Common myeloid progenitor, CD34-positive (primary cell): ENCODE measurements at regions not wholly inside any gene's neighbourhood (a gene's known extent, or its start where the extent isn't known, plus 50 kb on each side); places are given as distances from the start of the nearest gene placed in this dataset.
A peak's percentile ranks its signal among the peaks of the same experiment; 100 is the strongest.

Experiments used
- CTCF ChIA-PET: fragments of 350-600 bp; sonication (Branson Sonifier 250); formaldehyde crosslinking; loops from one replicate; lab custom pipeline; 2021; ENCODE audit warnings: antibody characterized with exemption; lab: Charles Lee
- POLR2A ChIA-PET: fragments of 350-600 bp; sonication (Branson Sonifier 250); formaldehyde crosslinking; loops from one replicate; lab custom pipeline; 2021; ENCODE audit warnings: antibody characterized with exemption; lab: Charles Lee
- DNase-seq, 3 donors: peaks; one replicate each; pipeline versions ENCODE4 v3.0.0 to v3.0.0-alpha.2; 2013
- H3K27ac ChIP-seq, 2 experiments: 1 replicate in 1 of 2; 2 replicates in 1 of 2; pipeline ENCODE4 v1.7.0; 2013; ENCODE audit warnings: inconsistent platforms in 2 of 2, low read length in 2 of 2, mild to moderate bottlenecking in 2 of 2, low read depth in 1 of 2, moderate library complexity in 1 of 2; ENCODE audit not compliant: severe bottlenecking in 2 of 2, insufficient read depth in 1 of 2, poor library complexity in 1 of 2
- H3K27me3 ChIP-seq, 5 experiments: replicated peaks in 2 of 5; 1 replicate in 3 of 5; 2 replicates in 2 of 5; pipeline versions ENCODE4 v1.6.1 to v1.7.0; 2013; ENCODE audit warnings: low read length in 4 of 5, mild to moderate bottlenecking in 2 of 5, moderate library complexity in 2 of 5, inconsistent platforms in 1 of 5; ENCODE audit not compliant: insufficient read depth in 5 of 5, control insufficient read depth in 4 of 5
- H3K36me3 ChIP-seq, 4 experiments: 1 replicate in 2 of 4; 2 replicates in 2 of 4; pipeline versions ENCODE4 v1.6.1 to v1.7.0; 2013; ENCODE audit warnings: low read length in 3 of 4, control low read depth in 1 of 4, mild to moderate bottlenecking in 1 of 4; ENCODE audit not compliant: control insufficient read depth in 4 of 4, insufficient read depth in 4 of 4
- H3K4me1 ChIP-seq, 4 experiments: 1 replicate in 3 of 4; 2 replicates in 1 of 4; pipeline versions ENCODE4 v1.6.1 to v1.7.1; 2013; ENCODE audit warnings: low read length in 3 of 4, mild to moderate bottlenecking in 3 of 4, control low read depth in 1 of 4, inconsistent platforms in 1 of 4, moderate library complexity in 1 of 4; ENCODE audit not compliant: control insufficient read depth in 4 of 4, insufficient read depth in 4 of 4; ENCODE audit errors: control extremely low read depth in 1 of 4
- H3K4me3 ChIP-seq, 7 experiments: 1 replicate in 4 of 7; 2 replicates in 3 of 7; pipeline versions ENCODE4 v1.5.1 to v1.7.0; 2013; ENCODE audit warnings: mild to moderate bottlenecking in 7 of 7, low read length in 6 of 7, moderate library complexity in 6 of 7, inconsistent platforms in 2 of 7, low read depth in 2 of 7, control low read depth in 1 of 7; ENCODE audit not compliant: insufficient read depth in 4 of 7, control insufficient read depth in 1 of 7; ENCODE audit errors: extremely low read depth in 1 of 7
- H3K9me3 ChIP-seq, 5 experiments: 1 replicate in 4 of 5; 2 replicates in 1 of 5; pipeline versions ENCODE4 v1.6.1 to v1.7.1; 2013; ENCODE audit warnings: low read length in 4 of 5, mild to moderate bottlenecking in 2 of 5, inconsistent platforms in 1 of 5, low read depth in 1 of 5, moderate library complexity in 1 of 5; ENCODE audit not compliant: control insufficient read depth in 4 of 5, insufficient read depth in 2 of 5; ENCODE audit errors: control extremely low read depth in 1 of 5
- WGBS: methylation state at CpG from one replicate; pipeline ENCODE4 v1.1.5; 2013; ENCODE audit not compliant: insufficient coverage; 5-methylcytosine and 5-hydroxymethylcytosine counted together

- Histone ChIP-seq H3K4me1 (no peaks in the 10 kb centered on the region), H3K27ac (no peak overlapping the region), H3K4me3 (no peak overlapping the region), H3K36me3 (no peaks in the 10 kb centered on the region), H3K27me3 (peaks cover 0 to 13% (median 3%) of the 10 kb centered on the region in 5 experiments), H3K9me3 (no peaks in the 10 kb centered on the region)
- DNase-seq = no peak
- WGBS = 42% methylated on average over 2 of the region's 3 CpGs
- CTCF ChIA-PET = no interaction called here
- POLR2A ChIA-PET = no interaction called here
Measured at GRCh38 chr15:93428150-93428549, 339.1 kb upstream of the RGMA start.

GRCh38 chr15:93424131-93424530 lies 335.1 kb upstream of the RGMA start:
- no peaks in the 10 kb centered on the region for H3K4me1 ChIP-seq
- 94% methylated on average over 8 of the region's 9 CpGs for WGBS
- CTCF ChIA-PET = no interaction called here
- POLR2A ChIA-PET = no interaction called here
- no peak overlapping the region for H3K4me3 ChIP-seq
- no peak overlapping the region for H3K27ac ChIP-seq
- H3K36me3 ChIP-seq = no peaks in the 10 kb centered on the region
- H3K27me3 ChIP-seq = peaks cover 0 to 13% (median 3%) of the 10 kb centered on the region in 5 experiments
- no peak for DNase-seq
- no peaks in the 10 kb centered on the region for H3K9me3 ChIP-seq

GRCh38 chr15:93422476-93422875 lies 333.5 kb upstream of the RGMA start:
- Histone ChIP-seq H3K27ac (no peak overlapping the region), H3K9me3 (no peaks in the 10 kb centered on the region), H3K27me3 (peaks cover 0 to 8% (median 0%) of the 10 kb centered on the region in 5 experiments), H3K4me3 (no peak overlapping the region), H3K4me1 (no peaks in the 10 kb centered on the region), H3K36me3 (no peaks in the 10 kb centered on the region)
- POLR2A ChIA-PET = no interaction called here
- CTCF ChIA-PET = no interaction called here
- DNase-seq = no peak
- 100% methylated on average over 3 of the region's 5 CpGs for WGBS

- Histone ChIP-seq H3K9me3 (no peaks in the 10 kb centered on the region), H3K27me3 (no peaks in the 10 kb centered on the region), H3K4me3 (no peak overlapping the region), H3K27ac (no peak overlapping the region), H3K36me3 (no peaks in the 10 kb centered on the region), H3K4me1 (no peaks in the 10 kb centered on the region)
- DNase-seq = no peak
- CTCF ChIA-PET = no interaction called here
- POLR2A ChIA-PET = no interaction called here
- WGBS = 97% methylated on average over 4 of the region's 7 CpGs
Measured at GRCh38 chr15:93420477-93420876, 331.5 kb upstream of the RGMA start.

- ChIA-PET POLR2A (no interaction called here), CTCF (no interaction called here)
- no CpG with 5 or more reads among the region's 1 CpG for WGBS
- no peaks in the 10 kb centered on the region for H3K4me1 ChIP-seq
- H3K27me3 ChIP-seq = no peaks in the 10 kb centered on the region
- no peaks in the 10 kb centered on the region for H3K36me3 ChIP-seq
- H3K27ac ChIP-seq = no peak overlapping the region
- peak in 1 of 3 donors; percentile 3 for DNase-seq
- no peaks in the 10 kb centered on the region for H3K9me3 ChIP-seq
- no peak overlapping the region for H3K4me3 ChIP-seq
Measured at GRCh38 chr15:93420050-93420452, 331.0 kb upstream of the RGMA start.

GRCh38 chr15:93418566-93418965 lies 329.6 kb upstream of the RGMA start:
- DNase-seq = no peak
- WGBS = 80% methylated on average over 2 of the region's 6 CpGs
- Histone ChIP-seq H3K36me3 (no peaks in the 10 kb centered on the region), H3K27ac (no peak overlapping the region), H3K4me1 (no peaks in the 10 kb centered on the region), H3K4me3 (no peak overlapping the region), H3K9me3 (no peaks in the 10 kb centered on the region), H3K27me3 (no peaks in the 10 kb centered on the region)
- ChIA-PET CTCF (no interaction called here), POLR2A (no interaction called here)

GRCh38 chr15:93417631-93418030 lies 328.6 kb upstream of the RGMA start:
- no peak overlapping the region for H3K4me3 ChIP-seq
- CTCF ChIA-PET = no interaction called here
- H3K27me3 ChIP-seq = no peaks in the 10 kb centered on the region
- no peaks in the 10 kb centered on the region for H3K9me3 ChIP-seq
- no peak for DNase-seq
- no peaks in the 10 kb centered on the region for H3K4me1 ChIP-seq
- no peaks in the 10 kb centered on the region for H3K36me3 ChIP-seq
- no peak overlapping the region for H3K27ac ChIP-seq
- POLR2A ChIA-PET = no interaction called here
- 91% methylated on average over 5 of the region's 6 CpGs for WGBS
